ENCODE measurements at regions not wholly inside any gene's neighbourhood (a gene's known extent, or its start where the extent isn't known, plus 50 kb on each side); places are given as distances from the start of the nearest gene placed in this dataset.

DNA sequence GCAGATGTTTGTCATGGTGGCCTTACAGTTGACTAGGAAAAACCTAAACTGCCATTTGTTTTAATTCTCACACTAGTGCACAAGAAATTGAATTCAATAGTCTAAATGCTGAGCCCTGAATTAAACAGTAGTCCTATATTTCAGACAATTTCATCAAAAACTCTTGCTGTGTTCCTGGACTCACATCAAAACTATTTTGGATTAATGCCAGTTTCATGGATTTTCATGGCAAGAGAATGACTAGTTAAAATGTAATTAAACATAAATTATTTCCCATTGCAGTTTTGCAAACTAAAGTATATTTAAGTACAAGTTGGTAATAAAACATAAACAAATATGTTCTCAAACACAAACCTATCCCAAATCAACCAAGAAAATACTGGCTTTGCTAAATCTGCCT, 468.0 kb upstream of the PRICKLE1 start:
- H3K36me3 Mint-ChIP-seq = no peaks in the 10 kb centered on the region
- H3K4me1 Mint-ChIP-seq = no peaks in the 10 kb centered on the region
- no peaks in the 10 kb centered on the region for H3K27me3 Mint-ChIP-seq

DNA sequence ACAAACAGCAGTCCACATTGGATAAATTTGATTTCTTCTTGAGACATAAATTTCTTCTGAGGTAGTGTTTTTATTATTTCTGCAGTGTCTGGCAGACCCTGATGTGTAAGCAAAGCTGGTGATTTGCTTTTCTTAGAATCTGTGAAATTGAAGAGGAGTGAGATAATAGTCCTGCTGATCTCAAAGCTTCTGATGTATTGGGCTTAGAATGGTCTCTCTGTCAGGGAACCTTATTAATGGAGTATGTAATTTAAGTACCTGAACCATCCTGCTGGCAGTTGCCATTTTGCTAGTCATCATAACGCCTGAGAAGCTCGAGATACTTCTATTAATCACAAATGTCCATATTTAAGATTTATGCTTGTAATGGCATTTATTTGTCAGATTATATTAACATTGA, 464.5 kb upstream of the PRICKLE1 start:
- Mint-ChIP-seq H3K9me3 (peaks cover 0 to 4% (median 1%) of the 10 kb centered on the region in 7 donors), H3K27ac (no peak overlapping the region), H3K4me1 (no peaks in the 10 kb centered on the region), H3K36me3 (no peaks in the 10 kb centered on the region), H3K4me3 (no peak overlapping the region), H3K27me3 (no peaks in the 10 kb centered on the region)
- Histone ChIP-seq H3K36me3 (ENCODE audit: control insufficient read depth, insufficient read depth, low read length) (no peaks in the 10 kb centered on the region), H3K27me3 (ENCODE audit: control insufficient read depth, insufficient read depth, low read length) (no peaks in the 10 kb centered on the region), H3K4me3 (ENCODE audit: low read depth, low read length) (no peak overlapping the region), H3K9me3 (ENCODE audit: control insufficient read depth in 2 of 2, low read length in 2 of 2) (no peaks in the 10 kb centered on the region), H3K27ac (ENCODE audit: insufficient read depth, low read length, poor library complexity, severe bottlenecking) (no peak overlapping the region), H3K4me1 (ENCODE audit: control insufficient read depth, insufficient read depth, low read length, poor library complexity, severe bottlenecking) (no peaks in the 10 kb centered on the region)
- ATAC-seq (ENCODE audit: low read depth in 2 of 2) (no peak), DNase-seq (no peak)

More for the DNA sequence above, 468.0 kb upstream of the PRICKLE1 start:
- ATAC-seq (ENCODE audit: low read depth in 2 of 2) (no peak), DNase-seq (no peak)
- Histone ChIP-seq H3K9me3 (ENCODE audit: control insufficient read depth in 2 of 2, low read length in 2 of 2) (no peaks in the 10 kb centered on the region), H3K27ac (ENCODE audit: insufficient read depth, low read length, poor library complexity, severe bottlenecking) (no peak overlapping the region), H3K4me1 (ENCODE audit: control insufficient read depth, insufficient read depth, low read length, poor library complexity, severe bottlenecking) (no peaks in the 10 kb centered on the region), H3K36me3 (ENCODE audit: control insufficient read depth, insufficient read depth, low read length) (no peaks in the 10 kb centered on the region), H3K27me3 (ENCODE audit: control insufficient read depth, insufficient read depth, low read length) (no peaks in the 10 kb centered on the region), H3K4me3 (ENCODE audit: low read depth, low read length) (no peak overlapping the region)
- peaks cover 0 to 10% (median 2%) of the 10 kb centered on the region in 7 donors for H3K9me3 Mint-ChIP-seq
- no peak overlapping the region for H3K27ac Mint-ChIP-seq
- H3K4me3 Mint-ChIP-seq = no peak overlapping the region

DNA sequence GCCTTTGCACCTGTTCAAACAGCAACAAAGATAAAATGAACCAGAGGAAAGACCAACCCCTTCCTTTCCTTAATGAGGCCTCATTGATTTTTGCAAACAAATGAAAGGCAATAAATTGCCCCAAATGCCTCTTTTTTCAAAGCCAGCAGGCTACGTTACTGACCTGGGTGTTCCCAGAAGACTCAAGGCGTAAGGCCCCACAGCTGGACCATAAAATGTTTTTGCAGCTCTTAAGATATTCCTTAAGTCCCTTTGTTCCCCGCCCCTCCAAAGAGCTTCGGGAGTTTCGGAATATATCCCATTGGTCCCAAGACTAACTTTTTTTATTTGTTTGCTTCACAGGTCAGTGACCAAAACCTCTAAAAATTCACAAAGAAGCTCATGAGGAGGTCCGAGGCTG, 462.9 kb upstream of the PRICKLE1 start:
- DNase-seq (no peak), ATAC-seq (ENCODE audit: low read depth in 2 of 2) (no peak)
- no peaks in the 10 kb centered on the region for H3K4me1 ChIP-seq (ENCODE audit: control insufficient read depth, insufficient read depth, low read length, poor library complexity, severe bottlenecking)
- Mint-ChIP-seq H3K36me3 (no peaks in the 10 kb centered on the region), H3K4me1 (no peaks in the 10 kb centered on the region), H3K4me3 (no peak overlapping the region), H3K27me3 (no peaks in the 10 kb centered on the region), H3K9me3 (peaks cover 0 to 6% (median 2%) of the 10 kb centered on the region in 7 donors), H3K27ac (no peak overlapping the region)
- H3K4me3 ChIP-seq (ENCODE audit: low read depth, low read length) = no peak overlapping the region
- H3K9me3 ChIP-seq (ENCODE audit: control insufficient read depth in 2 of 2, low read length in 2 of 2) = no peaks in the 10 kb centered on the region
- no peaks in the 10 kb centered on the region for H3K27me3 ChIP-seq (ENCODE audit: control insufficient read depth, insufficient read depth, low read length)
- H3K27ac ChIP-seq (ENCODE audit: insufficient read depth, low read length, poor library complexity, severe bottlenecking) = no peak overlapping the region
- no peaks in the 10 kb centered on the region for H3K36me3 ChIP-seq (ENCODE audit: control insufficient read depth, insufficient read depth, low read length)

DNA sequence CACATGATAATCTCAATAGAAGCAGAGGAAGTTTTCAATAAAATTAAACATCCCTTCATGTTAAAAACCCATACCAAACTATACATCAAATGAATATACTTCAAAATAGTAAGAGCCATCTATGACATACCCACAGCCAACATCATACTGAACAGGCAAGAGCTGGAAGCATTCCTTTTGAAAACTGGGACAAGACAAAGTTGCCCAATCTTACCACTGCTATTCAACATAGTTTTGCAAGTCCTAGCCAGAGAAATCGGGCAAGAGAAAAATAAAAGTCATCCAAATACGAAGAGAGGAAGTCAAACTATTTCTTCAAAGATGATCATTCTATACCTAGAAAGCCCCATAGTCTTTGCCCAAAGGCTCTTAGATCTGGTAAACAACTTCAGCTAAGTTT, 454.7 kb upstream of the PRICKLE1 start:
- H3K9me3 ChIP-seq (ENCODE audit: control insufficient read depth in 2 of 2, low read length in 2 of 2) = no peaks in the 10 kb centered on the region
- H3K4me3 Mint-ChIP-seq = no peak overlapping the region
- DNase-seq (no peak), ATAC-seq (ENCODE audit: low read depth in 2 of 2) (no peak)
- no peaks in the 10 kb centered on the region for H3K4me1 Mint-ChIP-seq
- H3K4me3 ChIP-seq (ENCODE audit: low read depth, low read length) = no peak overlapping the region
- no peaks in the 10 kb centered on the region for H3K27me3 Mint-ChIP-seq
- no peaks in the 10 kb centered on the region for H3K36me3 ChIP-seq (ENCODE audit: control insufficient read depth, insufficient read depth, low read length)
- no peak overlapping the region for H3K27ac ChIP-seq (ENCODE audit: insufficient read depth, low read length, poor library complexity, severe bottlenecking)
- peaks cover 0 to 6% (median under 1%) of the 10 kb centered on the region in 7 donors for H3K9me3 Mint-ChIP-seq
- no peaks in the 10 kb centered on the region for H3K36me3 Mint-ChIP-seq
- no peaks in the 10 kb centered on the region for H3K27me3 ChIP-seq (ENCODE audit: control insufficient read depth, insufficient read depth, low read length)
- no peak overlapping the region for H3K27ac Mint-ChIP-seq
- H3K4me1 ChIP-seq (ENCODE audit: control insufficient read depth, insufficient read depth, low read length, poor library complexity, severe bottlenecking) = no peaks in the 10 kb centered on the region

DNA sequence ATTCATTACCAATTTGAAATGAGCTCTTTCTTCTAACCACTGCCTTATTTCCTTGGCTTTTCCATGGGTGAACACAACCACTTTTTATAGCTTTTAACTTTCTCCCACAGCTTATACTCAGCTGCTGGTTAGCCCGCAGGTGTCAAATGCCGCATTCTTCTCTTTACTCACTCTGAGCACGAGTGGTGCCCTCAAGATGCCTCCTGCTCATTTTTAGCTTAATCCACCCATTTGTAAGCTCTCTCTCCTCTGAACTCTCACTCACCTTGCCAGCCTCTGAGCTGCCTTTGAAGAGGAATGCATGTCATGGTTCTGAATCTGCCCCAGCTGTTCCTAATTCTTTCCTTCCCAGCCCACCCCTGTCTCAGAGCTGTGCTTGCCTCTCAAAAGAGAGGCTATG, 449.4 kb upstream of the PRICKLE1 start:
- no peaks in the 10 kb centered on the region for H3K36me3 Mint-ChIP-seq
- no peaks in the 10 kb centered on the region for H3K36me3 ChIP-seq (ENCODE audit: control insufficient read depth, insufficient read depth, low read length)
- H3K4me1 ChIP-seq (ENCODE audit: control insufficient read depth, insufficient read depth, low read length, poor library complexity, severe bottlenecking) = no peaks in the 10 kb centered on the region
- DNase-seq = no peak
- no peaks in the 10 kb centered on the region for H3K9me3 ChIP-seq (ENCODE audit: control insufficient read depth in 2 of 2, low read length in 2 of 2)
- no peak for ATAC-seq (ENCODE audit: low read depth in 2 of 2)
- H3K27me3 ChIP-seq (ENCODE audit: control insufficient read depth, insufficient read depth, low read length) = no peaks in the 10 kb centered on the region
- H3K27ac ChIP-seq (ENCODE audit: insufficient read depth, low read length, poor library complexity, severe bottlenecking) = no peak overlapping the region
- H3K27me3 Mint-ChIP-seq = no peaks in the 10 kb centered on the region
- no peak overlapping the region for H3K4me3 Mint-ChIP-seq
- H3K9me3 Mint-ChIP-seq = peaks cover 0 to 13% (median 2%) of the 10 kb centered on the region in 7 donors
- no peak overlapping the region for H3K4me3 ChIP-seq (ENCODE audit: low read depth, low read length)
- no peaks in the 10 kb centered on the region for H3K4me1 Mint-ChIP-seq
- no peak overlapping the region for H3K27ac Mint-ChIP-seq

DNA sequence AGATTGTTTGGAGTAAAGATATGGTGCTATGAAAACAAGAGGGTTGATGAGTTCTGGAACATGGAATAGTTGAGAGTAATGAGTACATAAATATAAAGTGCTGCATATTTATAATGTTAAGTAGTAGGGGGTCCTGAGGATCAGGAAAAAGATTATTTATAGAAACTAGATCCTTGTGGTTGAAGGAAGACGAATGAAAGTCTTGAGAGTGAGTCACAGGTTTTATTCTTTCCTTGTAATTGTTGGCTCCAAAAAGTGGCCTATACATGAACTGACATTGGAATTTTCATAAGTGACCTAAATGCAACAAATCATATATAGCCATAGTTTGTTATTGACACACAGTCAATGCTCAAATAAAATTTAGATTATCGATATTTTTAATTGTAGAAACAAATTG, 440.4 kb upstream of the PRICKLE1 start:
- DNase-seq = no peak
- ATAC-seq (ENCODE audit: low read depth in 2 of 2) = no peak
- Mint-ChIP-seq H3K4me3 (no peak overlapping the region), H3K36me3 (no peaks in the 10 kb centered on the region), H3K27ac (no peak overlapping the region), H3K9me3 (peaks cover 0 to 8% (median 7%) of the 10 kb centered on the region in 7 donors), H3K4me1 (no peaks in the 10 kb centered on the region), H3K27me3 (no peaks in the 10 kb centered on the region)
- Histone ChIP-seq H3K27ac (ENCODE audit: insufficient read depth, low read length, poor library complexity, severe bottlenecking) (no peak overlapping the region), H3K36me3 (ENCODE audit: control insufficient read depth, insufficient read depth, low read length) (no peaks in the 10 kb centered on the region), H3K4me1 (ENCODE audit: control insufficient read depth, insufficient read depth, low read length, poor library complexity, severe bottlenecking) (no peaks in the 10 kb centered on the region), H3K9me3 (ENCODE audit: control insufficient read depth in 2 of 2, low read length in 2 of 2) (peaks cover 0 to 2% of the 10 kb centered on the region in 2 experiments), H3K4me3 (ENCODE audit: low read depth, low read length) (no peak overlapping the region), H3K27me3 (ENCODE audit: control insufficient read depth, insufficient read depth, low read length) (no peaks in the 10 kb centered on the region)

DNA sequence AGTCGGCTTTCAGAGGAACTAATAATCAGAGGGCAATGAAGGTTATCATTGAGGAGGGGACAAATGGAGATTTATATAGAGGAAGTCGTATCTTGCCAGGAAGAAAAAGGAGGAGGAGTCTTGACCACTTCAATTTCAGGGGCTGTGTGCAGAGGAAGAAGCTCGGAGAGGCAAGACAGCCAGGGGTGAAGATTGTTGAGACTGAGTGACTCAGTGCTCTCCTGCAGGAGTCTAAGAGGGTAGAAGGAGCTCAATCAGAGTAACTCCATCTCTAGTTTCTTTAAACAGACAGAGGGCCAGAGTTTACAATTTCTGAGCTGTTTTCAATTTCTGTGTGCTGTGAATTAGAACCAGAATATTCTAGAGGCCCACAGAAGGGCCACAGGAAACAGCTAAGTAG, 439.3 kb upstream of the PRICKLE1 start:
- Mint-ChIP-seq H3K27me3 (no peaks in the 10 kb centered on the region), H3K27ac (no peak overlapping the region), H3K4me3 (no peak overlapping the region)

DNA sequence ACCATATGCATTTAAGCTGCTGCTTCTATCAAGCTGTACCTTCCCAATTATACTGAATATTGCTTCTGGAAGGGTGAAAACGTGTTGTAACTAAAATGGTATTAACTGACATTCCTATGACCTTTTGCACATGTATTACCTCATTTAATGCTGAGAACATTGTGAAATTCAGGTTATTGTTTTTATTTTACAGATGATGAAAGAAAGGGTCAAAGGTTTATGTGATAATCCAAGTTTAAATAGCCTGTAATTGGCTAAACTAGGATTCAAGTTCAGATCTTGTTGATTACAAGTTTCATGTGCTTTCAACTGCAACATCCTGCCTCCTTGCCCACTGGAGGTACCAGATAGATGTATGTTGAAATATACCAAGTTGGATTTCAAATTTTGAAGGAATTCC, 433.3 kb upstream of the PRICKLE1 start:
- H3K27ac Mint-ChIP-seq = no peak overlapping the region
- H3K4me3 ChIP-seq (ENCODE audit: low read depth, low read length) = no peak overlapping the region
- no peaks in the 10 kb centered on the region for H3K4me1 ChIP-seq (ENCODE audit: control insufficient read depth, insufficient read depth, low read length, poor library complexity, severe bottlenecking)
- no peak for DNase-seq
- H3K27me3 Mint-ChIP-seq = no peaks in the 10 kb centered on the region
- no peak overlapping the region for H3K27ac ChIP-seq (ENCODE audit: insufficient read depth, low read length, poor library complexity, severe bottlenecking)
- no peaks in the 10 kb centered on the region for H3K27me3 ChIP-seq (ENCODE audit: control insufficient read depth, insufficient read depth, low read length)
- no peaks in the 10 kb centered on the region for H3K9me3 ChIP-seq (ENCODE audit: control insufficient read depth in 2 of 2, low read length in 2 of 2)
- no peaks in the 10 kb centered on the region for H3K4me1 Mint-ChIP-seq
- H3K36me3 ChIP-seq (ENCODE audit: control insufficient read depth, insufficient read depth, low read length) = no peaks in the 10 kb centered on the region
- H3K4me3 Mint-ChIP-seq = no peak overlapping the region
- no peaks in the 10 kb centered on the region for H3K36me3 Mint-ChIP-seq
- no peak for ATAC-seq (ENCODE audit: low read depth in 2 of 2)
- peaks cover 0 to 4% (median 1%) of the 10 kb centered on the region in 7 donors for H3K9me3 Mint-ChIP-seq

More for the DNA sequence above, 439.3 kb upstream of the PRICKLE1 start:
- H3K27ac ChIP-seq (ENCODE audit: insufficient read depth, low read length, poor library complexity, severe bottlenecking) = no peak overlapping the region
- DNase-seq (no peak), ATAC-seq (ENCODE audit: low read depth in 2 of 2) (no peak)
- H3K36me3 Mint-ChIP-seq = no peaks in the 10 kb centered on the region
- H3K4me1 ChIP-seq (ENCODE audit: control insufficient read depth, insufficient read depth, low read length, poor library complexity, severe bottlenecking) = no peaks in the 10 kb centered on the region
- H3K4me3 ChIP-seq (ENCODE audit: low read depth, low read length) = no peak overlapping the region
- H3K36me3 ChIP-seq (ENCODE audit: control insufficient read depth, insufficient read depth, low read length) = no peaks in the 10 kb centered on the region
- peaks cover 0 to 8% (median 6%) of the 10 kb centered on the region in 7 donors for H3K9me3 Mint-ChIP-seq
- no peaks in the 10 kb centered on the region for H3K27me3 ChIP-seq (ENCODE audit: control insufficient read depth, insufficient read depth, low read length)
- peaks cover 0 to 2% of the 10 kb centered on the region in 2 experiments for H3K9me3 ChIP-seq (ENCODE audit: control insufficient read depth in 2 of 2, low read length in 2 of 2)
- no peaks in the 10 kb centered on the region for H3K4me1 Mint-ChIP-seq

Data from CD4-positive, CD25-positive, alpha-beta regulatory T cell (primary cell).